Hepatic stellate cell (primary cell): ENCODE measurements at regions not wholly inside any gene's neighbourhood (a gene's known extent, or its start where the extent isn't known, plus 50 kb on each side); places are given as distances from the start of the nearest gene placed in this dataset.
"Not testable (repeated sequence)": the region's sequence is repeated elsewhere in the genome, so short reads cannot be mapped to it uniquely, and the experiment has no call there.

ENCODE experiments used
- DNase-seq: peaks from one replicate; pipeline ENCODE4 v3.0.0; 2011; ENCODE audit warnings: low spot score

DNA sequence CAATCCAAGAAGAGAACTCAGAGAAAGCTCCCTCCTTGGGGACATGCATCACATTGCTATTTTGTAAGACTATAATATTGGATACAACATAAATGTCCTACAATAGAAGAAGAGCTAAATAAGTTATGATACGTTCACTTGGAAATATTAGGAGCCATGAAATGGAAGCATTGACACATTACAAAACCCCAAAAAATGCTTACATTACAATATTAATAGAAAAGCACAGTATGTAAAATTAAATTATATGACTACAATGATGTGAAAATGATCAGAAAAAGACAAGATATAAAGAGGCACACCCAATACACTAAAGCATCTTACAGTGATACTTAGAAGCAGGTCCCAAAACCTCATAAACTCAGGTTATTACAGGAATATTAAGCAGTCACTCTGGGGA lies 694.1 kb downstream of the TOX3 start:
- DNase-seq = no peak

DNA sequence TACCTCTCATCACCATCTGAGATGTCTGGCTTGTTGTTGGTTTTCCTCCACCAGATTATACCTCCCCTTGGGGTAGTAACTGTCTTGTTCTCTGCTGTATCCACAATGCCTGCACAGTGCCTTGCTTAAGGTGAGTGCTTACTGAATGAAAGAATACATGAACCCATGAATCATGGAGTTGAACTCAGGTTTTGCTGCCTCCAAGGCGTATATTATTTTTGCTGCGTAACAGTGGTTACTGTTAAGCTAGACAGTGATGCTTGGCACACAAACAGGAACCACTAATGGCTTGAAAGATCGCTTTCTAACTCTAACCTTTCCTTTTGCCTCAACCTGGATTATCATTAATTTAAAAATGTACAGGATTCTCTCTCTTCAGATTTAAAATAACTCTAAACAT lies 695.8 kb downstream of the TOX3 start:
- no peak for DNase-seq

GRCh38 chr16:51849715-51850114 lies 697.2 kb downstream of the TOX3 start:
- no peak for DNase-seq

DNA sequence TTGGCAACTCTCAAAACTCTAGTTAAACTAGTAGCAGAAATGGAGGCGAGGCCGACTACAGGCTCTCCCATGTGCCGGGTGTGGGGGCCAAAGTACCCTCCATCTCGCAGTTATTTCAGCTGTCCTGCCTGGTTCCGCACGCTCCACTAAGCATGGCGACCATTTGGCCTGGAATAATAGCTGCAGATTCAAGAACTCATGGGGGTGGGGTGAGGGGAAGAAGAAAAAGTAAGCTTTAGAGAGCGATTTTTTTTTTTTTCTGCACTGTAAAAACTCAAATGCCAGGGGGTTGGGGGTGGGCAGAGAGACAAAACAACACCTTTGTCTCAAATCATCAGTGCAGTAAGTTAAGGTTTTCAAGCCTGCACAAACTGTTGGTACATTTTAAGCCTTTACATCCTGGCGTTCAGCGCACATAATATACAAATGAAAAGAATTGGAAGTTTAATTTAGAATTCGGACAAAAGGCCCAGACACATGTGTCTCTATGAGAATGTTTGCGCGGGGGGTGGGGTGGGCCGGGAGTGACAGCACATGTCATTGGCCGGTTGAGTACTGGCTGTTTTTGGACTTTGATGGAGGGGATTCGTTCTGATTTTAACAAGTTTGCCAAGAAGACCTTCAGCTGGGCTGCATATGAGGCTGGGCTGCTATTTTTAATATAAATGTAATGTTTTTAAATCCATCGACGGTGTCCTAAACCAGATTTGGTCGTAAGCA lies 694.7 kb upstream of the SALL1 start:
- no peak for DNase-seq

DNA sequence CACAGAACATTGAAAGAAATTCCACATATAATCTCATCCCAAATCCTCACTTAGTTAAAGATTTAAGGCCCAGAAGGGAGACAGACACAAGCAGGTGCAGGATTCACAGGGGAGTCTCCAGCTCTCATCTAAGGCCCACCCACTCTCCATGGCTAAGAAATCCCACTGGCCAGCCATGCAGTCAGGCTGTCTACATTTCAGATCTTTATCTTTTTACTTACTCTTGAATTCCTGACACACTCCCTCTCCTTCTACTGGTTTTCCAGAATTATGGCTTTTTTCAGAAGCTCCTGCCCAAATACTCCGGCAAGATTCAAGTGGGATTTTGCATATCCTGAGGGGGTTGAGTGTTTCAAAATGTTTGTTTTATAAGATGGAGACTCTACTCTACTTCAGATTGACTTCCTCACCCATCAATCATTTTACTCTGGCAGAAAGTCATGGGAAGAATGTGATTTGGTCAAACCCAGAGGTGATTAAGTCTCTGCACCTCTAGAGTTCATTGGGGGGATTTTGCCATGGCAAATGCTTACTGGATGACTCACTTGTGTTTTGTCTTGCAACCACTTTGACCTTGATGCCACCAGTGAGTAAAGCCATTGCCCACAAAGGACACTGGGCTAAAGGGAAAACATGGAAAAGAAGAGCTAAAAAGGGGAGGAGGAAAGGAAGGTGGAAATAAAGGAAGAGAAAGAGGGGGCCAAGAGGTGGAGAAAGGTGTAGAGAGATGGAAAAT lies 688.8 kb upstream of the SALL1 start:
- peak; percentile 16 for DNase-seq

DNA sequence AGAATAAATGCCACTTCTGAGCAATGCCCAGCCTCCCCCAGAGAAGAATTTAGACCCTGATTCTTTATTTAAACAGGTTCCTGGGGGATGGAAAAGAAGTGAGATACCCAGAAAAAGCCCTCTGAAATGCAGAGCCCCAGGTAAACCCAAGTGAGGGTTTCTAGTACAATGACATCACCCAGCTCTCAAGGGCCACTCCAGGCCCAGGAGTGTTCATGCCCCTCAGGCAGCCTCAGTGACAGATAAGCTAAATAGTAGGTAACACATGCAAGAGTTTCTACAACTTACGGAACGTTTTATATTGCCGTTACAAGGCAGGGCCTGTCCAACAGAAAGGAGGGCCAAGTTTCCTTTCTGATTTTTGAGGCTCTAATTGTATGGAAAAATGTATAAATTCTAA lies 683.7 kb upstream of the SALL1 start:
- DNase-seq = no peak

DNA sequence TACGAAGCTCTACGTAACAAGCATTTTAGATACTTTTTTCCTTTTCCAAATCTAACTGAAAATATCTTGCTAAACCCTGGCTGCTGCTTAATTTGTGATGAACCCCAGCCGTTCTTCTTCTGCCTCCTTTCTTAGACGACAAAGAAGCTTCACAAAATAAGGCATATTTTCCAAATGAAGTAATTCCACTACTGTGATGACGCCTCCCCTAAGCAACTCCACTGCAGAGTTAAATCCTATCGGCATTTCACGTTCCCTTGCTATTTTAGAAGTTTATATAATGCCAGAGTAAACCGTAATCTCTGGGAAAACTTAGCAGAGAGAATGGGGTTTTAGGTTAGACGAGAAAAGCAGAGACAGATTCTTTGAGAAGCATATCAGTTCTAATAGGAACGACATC lies 683.1 kb upstream of the SALL1 start:
- DNase-seq = peak; percentile 17

DNA sequence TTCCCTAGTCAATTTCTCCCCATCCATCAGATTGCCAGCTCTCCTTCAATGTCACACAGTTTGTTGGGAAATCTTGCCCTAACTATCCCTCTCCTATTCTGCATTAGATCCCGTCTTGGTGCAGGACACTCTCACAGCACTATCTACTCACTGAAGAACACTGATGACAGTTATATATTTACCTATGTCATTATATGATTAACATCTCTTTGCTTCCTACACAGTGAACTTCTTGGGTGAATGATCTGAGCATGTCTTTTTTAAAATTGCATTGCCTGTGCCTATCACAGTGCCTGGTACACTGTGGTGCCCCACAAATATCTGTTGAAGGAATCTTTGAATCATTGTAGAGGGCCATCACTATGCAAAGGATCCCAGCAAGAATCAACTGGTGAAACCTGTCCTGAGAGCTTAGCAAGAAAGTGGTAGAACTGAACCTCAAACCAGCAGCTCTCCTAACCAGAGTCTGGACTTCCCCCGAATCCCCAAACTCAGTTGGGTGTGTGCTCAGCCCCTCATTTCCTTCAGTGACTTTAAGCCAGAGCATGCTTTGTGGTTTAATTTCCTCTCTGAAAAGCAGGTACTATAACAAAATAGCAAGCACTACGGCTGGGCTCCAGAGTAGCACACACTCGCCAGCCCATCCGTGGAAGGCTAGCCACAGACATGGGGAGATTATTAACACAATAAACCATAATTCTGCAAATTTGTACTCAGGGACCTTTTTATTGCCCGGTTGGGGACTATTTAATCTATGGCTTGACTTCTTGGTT lies 680.7 kb upstream of the SALL1 start:
- no peak for DNase-seq

DNA sequence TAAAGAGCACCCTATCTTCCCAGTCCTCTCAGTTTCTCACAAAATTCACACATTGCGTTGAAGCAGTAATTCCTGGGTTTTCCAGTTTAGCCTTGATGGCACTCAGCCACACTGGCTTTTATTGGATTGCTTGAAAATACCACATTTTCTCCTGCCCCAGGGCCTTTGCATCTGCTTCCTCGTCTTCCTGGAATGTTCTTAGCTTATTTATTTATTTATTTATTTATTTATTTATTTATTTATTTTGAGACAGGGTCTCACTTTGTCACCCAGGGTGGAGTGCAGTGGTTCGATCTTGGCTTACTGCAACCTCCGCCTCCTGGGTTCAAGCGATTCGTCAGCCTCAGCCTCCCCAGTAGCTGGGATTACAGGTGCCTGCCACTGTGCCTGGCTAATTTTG lies 680.0 kb upstream of the SALL1 start:
- not testable (repeated sequence) for DNase-seq

DNA sequence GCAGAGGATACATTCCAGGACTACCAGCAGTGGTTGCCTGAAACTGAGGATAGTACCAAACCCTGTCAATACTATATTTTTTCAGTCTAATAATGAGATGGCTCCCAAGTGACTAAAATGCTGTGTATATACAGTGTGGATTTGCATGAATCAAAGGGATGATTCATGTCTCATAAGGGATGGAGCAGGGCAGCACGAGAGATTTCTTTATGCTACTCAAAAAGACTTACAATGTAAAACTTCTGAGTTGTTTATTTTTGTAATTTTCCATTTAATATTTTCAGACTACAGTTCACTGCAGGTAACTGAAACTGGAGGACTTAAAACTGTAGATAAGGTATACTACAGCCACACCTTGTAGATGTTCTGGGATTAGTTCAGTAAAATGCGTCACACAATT lies 674.7 kb upstream of the SALL1 start:
- no peak for DNase-seq

DNA sequence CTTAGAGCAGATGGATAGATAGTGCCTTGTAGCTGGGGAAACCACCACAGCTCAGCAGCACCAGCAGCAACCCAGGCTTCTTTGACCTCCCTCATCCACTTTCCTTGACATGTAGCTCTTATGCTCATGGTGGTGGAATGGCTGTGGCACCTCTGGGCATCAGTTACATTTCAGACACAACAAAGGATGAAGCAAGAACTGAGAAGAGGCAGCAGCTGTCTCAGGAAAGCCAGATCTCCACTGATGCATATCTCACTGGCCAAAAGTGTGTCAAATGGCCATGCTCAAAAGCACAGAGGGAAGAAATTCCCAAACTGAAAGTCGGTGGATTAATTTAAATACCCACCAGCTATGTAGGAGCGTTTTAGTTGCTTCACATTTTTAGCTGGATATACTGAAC lies 671.4 kb upstream of the SALL1 start:
- no peak for DNase-seq

GRCh38 chr16:51821527-51821926 lies 670.5 kb upstream of the SALL1 start:
- DNase-seq = no peak

GRCh38 chr16:51820176-51820575 lies 669.1 kb upstream of the SALL1 start:
- no peak for DNase-seq

- DNase-seq = peak; percentile 17
Observed at GRCh38 chr16:51818342-51818944, 667.4 kb upstream of the SALL1 start.

DNA sequence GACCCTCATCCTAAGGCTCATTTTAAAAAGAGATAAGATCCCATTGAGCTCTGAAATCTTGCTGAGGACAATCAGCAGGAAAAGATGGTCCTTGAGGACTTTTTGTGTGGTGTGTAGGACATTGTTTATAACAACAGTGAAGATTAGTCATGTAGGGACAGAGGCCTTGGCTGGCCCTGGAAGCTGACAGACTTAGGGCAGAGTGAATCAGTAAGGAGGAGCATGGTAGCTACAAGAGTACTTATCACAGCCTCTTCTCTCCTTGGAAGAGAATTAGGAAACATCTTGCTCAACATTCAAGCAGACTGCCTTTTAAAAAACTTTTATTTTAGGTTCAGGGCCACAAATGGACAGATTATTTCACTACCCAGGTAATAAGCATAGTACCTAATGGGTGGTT lies 665.9 kb upstream of the SALL1 start:
- peak; percentile 10 for DNase-seq

- DNase-seq = no peak
Observed at GRCh38 chr16:51815523-51815922, 664.5 kb upstream of the SALL1 start.

DNA sequence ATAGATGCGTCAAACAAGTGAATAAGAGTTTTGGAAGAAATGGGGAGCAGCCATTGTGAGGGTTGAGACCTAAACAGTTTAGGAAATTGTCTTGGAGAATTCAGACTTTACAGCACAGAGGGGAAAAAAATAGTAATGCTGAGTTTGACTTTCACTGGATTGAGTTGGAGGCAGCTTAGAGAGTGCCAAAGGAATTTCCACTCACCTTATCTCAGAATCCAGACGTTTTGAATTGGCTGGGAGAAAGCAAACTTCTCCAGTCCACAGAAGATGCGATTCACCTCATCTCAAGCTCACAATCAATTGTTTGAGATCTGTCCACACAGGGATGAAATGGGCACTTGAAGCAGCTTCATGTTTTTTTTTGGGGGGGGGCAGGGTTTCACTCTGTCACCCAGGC lies 663.5 kb upstream of the SALL1 start:
- DNase-seq = no peak

DNA sequence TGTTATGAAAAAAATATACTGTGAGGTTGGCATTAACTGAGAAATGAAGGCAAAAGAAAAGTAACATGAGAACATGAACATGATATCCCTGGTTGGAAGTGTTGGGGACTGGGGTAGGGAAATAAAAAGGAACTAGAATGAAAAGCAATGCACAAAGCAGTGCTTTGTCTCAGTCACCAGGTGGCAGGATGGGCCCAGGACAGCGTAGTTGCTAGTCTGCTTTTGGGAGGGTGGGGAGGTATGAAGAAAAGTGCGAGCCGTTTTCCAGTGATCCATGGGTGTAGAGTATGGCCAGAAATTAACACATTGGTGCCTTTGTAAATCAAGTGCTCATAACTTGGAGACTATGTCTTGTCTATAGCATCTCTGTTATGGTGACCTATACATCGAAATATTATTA lies 662.5 kb upstream of the SALL1 start:
- DNase-seq = no peak

DNA sequence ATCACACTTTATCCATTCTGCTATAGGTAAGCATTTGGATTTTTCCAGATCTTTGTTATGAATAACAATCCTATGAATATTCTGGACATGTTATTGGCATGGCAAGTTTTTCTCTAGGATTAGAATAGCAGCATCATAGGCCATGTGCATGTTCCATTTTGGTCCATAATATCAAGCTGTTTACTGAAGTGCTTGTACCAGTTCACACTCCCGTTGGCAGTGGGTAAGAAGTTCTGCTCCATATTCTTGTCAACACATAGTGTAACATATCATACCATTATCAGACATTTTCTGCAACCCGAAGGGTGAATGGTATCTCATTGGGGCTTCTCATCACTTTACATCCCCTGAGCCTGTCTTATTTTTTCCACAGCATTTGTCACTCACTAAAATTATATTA lies 661.9 kb upstream of the SALL1 start:
- DNase-seq = no peak

GRCh38 chr16:51807551-51807950 lies 656.5 kb upstream of the SALL1 start:
- no peak for DNase-seq

DNA sequence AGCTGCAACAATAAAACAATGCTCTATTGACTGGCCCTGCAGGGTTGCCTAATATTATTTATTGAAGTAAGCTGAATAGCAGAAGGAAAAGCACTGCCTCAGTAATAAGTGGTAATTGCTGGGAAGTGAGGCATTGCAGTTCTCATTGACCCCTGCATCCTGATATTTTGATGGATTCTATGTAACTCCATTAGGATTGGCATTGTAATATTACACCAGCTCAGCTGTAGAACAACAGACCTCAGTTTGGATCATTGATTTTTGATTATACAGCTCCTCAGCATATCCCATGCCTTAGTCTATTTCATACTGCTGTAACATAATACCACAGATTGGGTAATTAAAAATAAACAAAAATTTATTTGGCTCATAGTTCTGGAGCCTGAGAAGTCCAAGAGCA lies 650.6 kb upstream of the SALL1 start:
- no peak for DNase-seq

DNA sequence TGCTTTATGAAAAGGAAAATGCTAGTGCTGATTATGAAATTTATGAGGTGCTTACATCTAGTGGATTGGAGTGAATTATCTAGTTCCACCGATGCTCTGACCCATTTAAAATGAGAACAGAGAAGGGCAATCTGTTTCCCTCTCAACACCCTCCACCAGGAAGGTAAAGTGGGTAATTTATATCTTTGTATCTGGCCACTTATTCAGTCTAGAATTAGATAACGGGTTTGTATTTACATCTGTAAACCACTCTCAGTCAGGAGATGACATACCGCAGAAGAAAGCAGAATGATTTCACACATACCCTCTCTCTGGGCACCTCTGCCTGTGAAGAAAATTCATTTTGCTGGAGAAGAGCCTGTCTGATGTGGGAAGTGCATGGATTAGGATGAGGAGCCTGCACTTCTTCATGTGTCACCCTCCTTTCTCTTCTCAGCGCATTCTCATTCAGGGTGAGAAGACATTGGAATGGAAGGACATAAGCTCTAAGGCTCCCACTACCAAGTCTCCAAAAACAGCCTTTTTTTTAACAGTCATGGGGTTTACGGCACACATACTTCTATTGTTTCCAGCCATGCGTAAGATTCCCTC lies 646.7 kb upstream of the SALL1 start:
- DNase-seq = no peak
